MM.1S (cell line): ENCODE measurements at regions not wholly inside any gene's neighbourhood (a gene's known extent, or its start where the extent isn't known, plus 50 kb on each side); places are given as distances from the start of the nearest gene placed in this dataset.

Experiments
- DNase-seq: peaks from one replicate; pipeline ENCODE4 v3.0.0-alpha.2; 2015
- H2AFZ ChIP-seq: fragments of 300-600 bp; sonication (generic); 2 replicates; pipeline ENCODE4 v1.6.0; 2016; ENCODE audit warnings: antibody characterized with exemption, low read length
- H3F3A ChIP-seq: fragments of 300-600 bp; sonication (generic); 2 replicates; pipeline ENCODE4 v1.6.1; 2016; ENCODE audit warnings: mild to moderate bottlenecking, antibody characterized with exemption, low read length, moderate library complexity, mixed read lengths; ENCODE audit not compliant: insufficient read depth
- H3K27ac ChIP-seq: fragments of 300-600 bp; sonication (generic); 2 replicates; pipeline ENCODE4 v1.5.1; 2016; ENCODE audit warnings: mild to moderate bottlenecking, low read length
- H3K27me3 ChIP-seq: fragments of 300-600 bp; sonication (generic); replicated peaks from 2 replicates; pipeline ENCODE4 v1.6.0; 2016; ENCODE audit warnings: low read length; ENCODE audit not compliant: insufficient read depth
- H3K36me3 ChIP-seq: fragments of 300-600 bp; sonication (generic); replicated peaks from 2 replicates; pipeline ENCODE4 v1.6.1; 2016; ENCODE audit warnings: mild to moderate bottlenecking, low read length, mixed read lengths; ENCODE audit not compliant: insufficient read depth
- H3K4me1 ChIP-seq: fragments of 300-600 bp; sonication (generic); 2 replicates; pipeline ENCODE4 v1.6.1; 2016; ENCODE audit warnings: low read length, mixed read lengths
- H3K4me2 ChIP-seq: fragments of 300-600 bp; sonication (generic); 2 replicates; pipeline ENCODE4 v1.6.0; 2016; ENCODE audit warnings: low read depth, low read length
- H3K4me3 ChIP-seq: fragments of 300-600 bp; sonication (generic); 2 replicates; pipeline ENCODE4 v1.5.1; 2016; ENCODE audit warnings: low read length, mixed read lengths
- H3K79me2 ChIP-seq: fragments of 300-600 bp; sonication (generic); 2 replicates; pipeline ENCODE4 v1.6.1; 2016; ENCODE audit warnings: mixed run types, low read length, mixed read lengths
- H3K9ac ChIP-seq: fragments of 300-600 bp; sonication (generic); 2 replicates; pipeline ENCODE4 v1.6.1; 2016; ENCODE audit warnings: low read length, mixed read lengths
- H3K9me2 ChIP-seq: fragments of 300-600 bp; sonication (generic); replicated peaks from 2 replicates; pipeline ENCODE4 v1.6.1; 2016; ENCODE audit warnings: mild to moderate bottlenecking, low read length, mixed read lengths; ENCODE audit not compliant: insufficient read depth
- H3K9me3 ChIP-seq: fragments of 300-600 bp; sonication (generic); replicated peaks from 2 replicates; pipeline ENCODE4 v1.6.1; 2016; ENCODE audit warnings: mild to moderate bottlenecking, low read length, mixed read lengths; ENCODE audit not compliant: insufficient read depth
- H4K20me1 ChIP-seq: fragments of 300-600 bp; sonication (generic); 2 replicates; pipeline ENCODE4 v1.6.1; 2016; ENCODE audit warnings: mild to moderate bottlenecking, low read length, moderate library complexity, mixed read lengths; ENCODE audit not compliant: insufficient read depth
- CTCF ChIP-seq: fragments of 300-600 bp; sonication (generic); IDR thresholded peaks from 2 replicates; pipeline ENCODE4 v1.5.1; 2016; ENCODE audit warnings: antibody characterized with exemption, low read length, mixed read lengths
- EZH2 ChIP-seq: fragments of 300-600 bp; sonication (generic); optimal IDR thresholded peaks from 2 replicates; pipeline ENCODE3; 2017; ENCODE audit warnings: low read depth, mild to moderate bottlenecking, antibody characterized with exemption, low read length, mixed read lengths
- EZH2phosphoT487 ChIP-seq: fragments of 300-600 bp; sonication (generic); IDR thresholded peaks from 2 replicates; pipeline ENCODE4 v1.6.1; 2018; ENCODE audit warnings: antibody characterized with exemption, low read length

DNA sequence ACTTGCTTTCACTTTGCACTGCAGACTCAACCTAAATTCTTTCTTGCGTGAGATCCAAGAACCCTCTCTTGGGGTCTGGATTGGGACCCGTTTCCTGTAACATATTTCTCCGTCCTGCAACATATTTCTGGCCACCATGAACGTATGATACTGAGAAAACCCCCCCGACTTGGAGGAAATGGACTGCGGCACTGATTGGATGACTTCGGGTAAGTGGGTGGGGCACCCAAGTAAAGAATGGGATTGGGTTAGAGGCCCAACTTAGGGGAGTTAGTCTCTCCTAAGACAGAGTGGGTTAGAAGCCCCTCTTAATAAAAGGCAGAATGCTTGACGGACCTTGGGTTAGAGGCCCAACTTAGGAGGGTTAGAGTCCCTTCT is 690.4 kb downstream of the UQCRFS1 start:
- H4K20me1 ChIP-seq: no peaks in the 10 kb centered on the region
- H3K9me2 ChIP-seq: no peaks in the 10 kb centered on the region
- no peak overlapping the region for H3K27ac ChIP-seq
- no peak overlapping the region for H3K4me2 ChIP-seq
- H3K4me1 ChIP-seq: peaks cover 6% of the 10 kb centered on the region
- no peaks in the 10 kb centered on the region for H3F3A ChIP-seq
- H3K79me2 ChIP-seq: peaks cover 27% of the 10 kb centered on the region
- no peaks in the 10 kb centered on the region for H3K9me3 ChIP-seq
- no peak for DNase-seq
- H3K4me3 ChIP-seq: no peak overlapping the region
- H3K36me3 ChIP-seq: 0 out of 2 replicates have a peak, but pooled peaks cover 4% of the 10 kb centered on the region
- no peak overlapping the region for H2AFZ ChIP-seq
- no peak overlapping the region for H3K9ac ChIP-seq
- TF ChIP-seq EZH2: no peak
- no peak for TF ChIP-seq EZH2phosphoT487
- no peaks in the 10 kb centered on the region for H3K27me3 ChIP-seq

DNA sequence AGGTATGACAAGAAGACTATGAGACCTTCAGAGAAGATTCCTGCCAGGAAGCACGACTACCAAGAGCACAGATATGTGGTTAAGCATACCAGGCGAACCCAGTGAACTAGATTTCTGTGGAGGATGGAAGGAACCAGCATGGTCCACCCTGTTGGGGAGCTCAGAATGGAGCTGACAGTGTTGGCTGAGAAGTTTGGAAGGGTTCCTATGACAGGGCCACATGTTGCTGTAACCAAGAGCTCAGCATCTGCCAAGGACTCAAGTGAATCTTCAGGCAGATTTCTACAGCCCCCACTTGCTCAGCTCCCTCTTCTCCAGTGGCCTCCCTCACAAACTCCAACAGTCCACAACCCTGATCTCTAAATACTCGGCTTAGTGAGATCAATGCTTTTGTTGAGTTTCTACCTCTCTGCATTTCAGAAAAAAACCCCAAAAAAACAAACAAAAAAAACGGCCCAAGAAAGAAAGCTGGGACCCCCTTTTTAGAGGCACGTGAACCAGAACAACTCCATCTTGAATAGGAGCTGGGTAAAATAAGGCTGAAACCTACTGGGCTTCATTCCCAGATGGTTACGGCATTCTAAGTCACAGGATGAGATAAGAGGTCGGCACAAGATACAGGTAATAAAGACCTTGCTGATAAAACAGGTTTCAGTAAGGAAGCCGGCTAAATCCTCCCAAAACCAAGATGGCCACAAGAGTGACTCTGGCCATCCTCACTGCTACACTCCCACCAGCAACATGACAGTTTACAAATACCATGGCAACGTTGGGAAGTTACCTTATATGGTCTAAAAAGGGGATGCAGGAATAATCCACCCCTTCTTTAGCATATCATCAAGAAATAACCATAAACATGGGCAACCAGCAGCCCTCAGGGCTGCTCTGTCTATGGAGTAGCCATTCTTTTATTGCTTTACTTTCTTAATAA is 691.1 kb downstream of the UQCRFS1 start:
- H3K36me3 ChIP-seq: 0 out of 2 replicates have a peak, but pooled peaks cover 4% of the 10 kb centered on the region
- no peak overlapping the region for H3K9ac ChIP-seq
- no peaks in the 10 kb centered on the region for H3K9me3 ChIP-seq
- H3K4me1 ChIP-seq: peaks cover 4% of the 10 kb centered on the region
- H3K4me2 ChIP-seq: no peak overlapping the region
- H3K4me3 ChIP-seq: no peak overlapping the region
- peaks cover 24% of the 10 kb centered on the region for H3K79me2 ChIP-seq
- peaks cover 2% of the 10 kb centered on the region; the same call in 1 of the 2 replicates for H3F3A ChIP-seq
- H4K20me1 ChIP-seq: no peaks in the 10 kb centered on the region
- no peaks in the 10 kb centered on the region for H3K9me2 ChIP-seq
- no peaks in the 10 kb centered on the region for H3K27me3 ChIP-seq
- H2AFZ ChIP-seq: no peak overlapping the region
- no peak overlapping the region for H3K27ac ChIP-seq
- no peak for TF ChIP-seq EZH2phosphoT487
- no peak for TF ChIP-seq EZH2
- no peak for TF ChIP-seq CTCF
- no peak for DNase-seq

DNA sequence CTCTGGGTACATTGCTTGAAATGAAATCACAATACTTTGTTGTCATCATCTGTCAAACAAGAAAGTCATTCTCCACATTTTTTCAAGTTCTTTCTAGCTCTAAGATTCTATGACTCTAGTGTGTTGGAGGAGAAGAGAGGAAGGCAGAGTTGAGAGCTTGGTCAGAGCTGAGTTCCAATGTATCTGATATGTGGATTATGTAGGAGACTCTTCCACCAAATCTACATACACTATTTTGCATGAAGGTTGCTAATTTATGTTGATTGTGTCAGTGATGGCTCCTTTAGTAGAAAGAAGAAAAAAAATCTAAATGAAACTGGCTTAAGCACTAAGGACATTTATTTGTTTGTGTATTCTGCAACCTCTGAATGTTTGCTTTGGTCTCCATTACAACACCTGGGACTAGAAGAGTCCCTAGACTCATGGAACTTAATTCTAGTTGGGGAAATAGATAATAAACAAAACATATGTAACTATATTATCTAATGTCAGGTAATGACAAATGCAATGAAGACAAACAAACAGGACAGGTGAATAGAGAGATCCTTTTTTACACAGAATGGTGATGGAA is 691.9 kb downstream of the UQCRFS1 start:
- Histone ChIP-seq H3K27me3 (no peaks in the 10 kb centered on the region), H3K4me3 (no peak overlapping the region), H3K4me1 (peaks cover 9% of the 10 kb centered on the region), H3K9me3 (no peaks in the 10 kb centered on the region), H3K79me2 (peaks cover 24% of the 10 kb centered on the region), H3K4me2 (no peak overlapping the region), H4K20me1 (no peaks in the 10 kb centered on the region), H3K27ac (no peak overlapping the region), H3F3A (peaks cover 7% of the 10 kb centered on the region), H3K9me2 (no peaks in the 10 kb centered on the region), H3K36me3 (0 out of 2 replicates have a peak, but pooled peaks cover 4% of the 10 kb centered on the region), H3K9ac (no peak overlapping the region), H2AFZ (no peak overlapping the region)
- TF ChIP-seq EZH2 (no peak), CTCF (no peak), EZH2phosphoT487 (no peak)
- DNase-seq: no peak
